ENCODE measurements at regions not wholly inside any gene's neighbourhood (a gene's known extent, or its start where the extent isn't known, plus 50 kb on each side); places are given as distances from the start of the nearest gene placed in this dataset.

DNA sequence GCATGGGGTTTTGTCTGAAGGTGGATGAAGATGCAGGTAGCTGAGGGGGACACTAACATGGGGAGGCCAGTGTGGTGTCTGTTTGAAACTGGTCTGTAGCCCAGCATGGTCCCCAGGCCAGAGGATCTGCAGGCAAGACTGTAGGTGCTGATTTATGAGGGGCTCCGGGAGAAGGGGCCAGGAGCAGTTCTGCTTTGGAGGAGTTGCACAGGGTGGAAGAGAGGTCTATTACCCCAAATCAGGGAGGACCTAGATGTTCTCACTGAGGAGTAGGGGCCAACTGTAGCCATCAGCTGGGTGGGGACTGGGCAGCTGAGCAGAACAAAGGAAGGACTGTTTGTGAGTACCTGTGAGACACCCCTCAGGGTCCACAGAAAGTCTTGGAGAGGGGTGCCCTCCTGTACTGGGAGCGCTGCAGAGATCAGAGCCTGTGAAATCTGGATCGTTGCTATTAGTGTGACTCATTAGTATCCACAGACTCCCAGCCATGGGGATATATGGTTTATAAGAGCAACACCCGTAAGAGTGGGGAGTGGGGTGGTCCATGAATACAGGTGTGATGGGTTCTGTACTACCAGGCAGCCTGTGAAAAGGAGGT is 64.3 kb upstream of the IRF2BP2 start:
- Histone ChIP-seq H3K4me1 (ENCODE audit: control insufficient read depth, insufficient read depth, low read length) (no peaks in the 10 kb centered on the region), H3K27ac (ENCODE audit: low read length) (no peak overlapping the region), H3K27me3 (ENCODE audit: control insufficient read depth, insufficient read depth) (no peaks in the 10 kb centered on the region), H3K4me3 (ENCODE audit: low read length) (no peak overlapping the region), H3K9me3 (ENCODE audit: control insufficient read depth, low read length) (no peaks in the 10 kb centered on the region)
- DNase-seq, result no peak
- 91% methylated on average over 4 of the region's 4 CpGs for WGBS
- no peak for ATAC-seq
- intact Hi-C loops (cut with DNase I), result no loop called here

DNA sequence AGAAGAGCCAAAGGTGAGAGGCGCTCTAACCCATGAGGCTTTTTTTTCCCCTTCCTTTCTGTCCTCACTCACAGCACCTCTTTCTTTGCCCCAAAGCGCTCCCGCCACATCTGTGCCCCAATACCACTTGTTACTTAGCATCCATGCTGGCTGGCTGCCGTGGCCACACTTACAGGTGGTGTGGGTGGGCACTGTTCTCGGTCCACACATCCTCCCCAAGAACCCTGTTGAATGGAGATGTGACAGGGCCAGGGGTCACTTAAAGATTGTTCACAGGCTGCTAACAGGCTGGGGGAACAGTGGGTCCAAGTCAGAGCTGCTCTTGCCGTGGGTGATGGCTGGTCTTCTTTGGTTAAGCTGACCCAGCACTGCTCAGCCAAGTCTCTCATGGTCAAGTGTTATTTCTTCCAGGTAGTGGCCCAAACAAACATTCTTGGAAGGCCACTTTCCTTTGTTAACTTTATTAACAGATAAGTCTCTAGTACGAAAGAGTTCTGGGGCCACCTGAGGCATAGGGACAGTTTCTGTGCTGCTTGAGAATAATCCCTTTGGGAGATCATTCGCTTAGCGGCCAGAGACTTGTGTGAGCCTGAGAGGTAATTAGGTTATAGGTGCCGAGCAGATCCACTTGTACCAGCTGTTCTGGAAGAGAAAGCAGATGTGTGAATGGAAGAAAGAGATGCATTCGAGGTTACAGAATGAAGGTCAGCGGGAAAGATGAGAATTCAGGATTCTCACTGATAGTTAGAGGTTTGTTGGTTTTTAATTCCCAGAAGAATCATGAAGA is 62.6 kb upstream of the IRF2BP2 start:
- H3K4me3 ChIP-seq (ENCODE audit: low read length), result no peak overlapping the region
- intact Hi-C loops (cut with DNase I), result no loop called here
- ATAC-seq (no peak), DNase-seq (no peak)
- H3K4me1 ChIP-seq (ENCODE audit: control insufficient read depth, insufficient read depth, low read length), result no peaks in the 10 kb centered on the region
- whole genome bisulfite sequencing, result 88% methylated on average over 12 of the region's 12 CpGs
- H3K27ac ChIP-seq (ENCODE audit: low read length), result no peak overlapping the region
- H3K9me3 ChIP-seq (ENCODE audit: control insufficient read depth, low read length), result no peaks in the 10 kb centered on the region
- H3K27me3 ChIP-seq (ENCODE audit: control insufficient read depth, insufficient read depth), result no peaks in the 10 kb centered on the region

GRCh38 chr1:234670967-234671626 is 61.1 kb upstream of the IRF2BP2 start:
- Histone ChIP-seq H3K4me3 (ENCODE audit: low read length) (no peak overlapping the region), H3K4me1 (ENCODE audit: control insufficient read depth, insufficient read depth, low read length) (no peaks in the 10 kb centered on the region), H3K27me3 (ENCODE audit: control insufficient read depth, insufficient read depth) (no peaks in the 10 kb centered on the region), H3K9me3 (ENCODE audit: control insufficient read depth, low read length) (no peaks in the 10 kb centered on the region), H3K27ac (ENCODE audit: low read length) (no peak overlapping the region)
- DNase-seq (no peak), ATAC-seq (peak in 1 of 2 donors; percentile 12)
- intact Hi-C loops (cut with DNase I), result no loop called here
- WGBS, result 66% methylated on average over 10 of the region's 10 CpGs

DNA sequence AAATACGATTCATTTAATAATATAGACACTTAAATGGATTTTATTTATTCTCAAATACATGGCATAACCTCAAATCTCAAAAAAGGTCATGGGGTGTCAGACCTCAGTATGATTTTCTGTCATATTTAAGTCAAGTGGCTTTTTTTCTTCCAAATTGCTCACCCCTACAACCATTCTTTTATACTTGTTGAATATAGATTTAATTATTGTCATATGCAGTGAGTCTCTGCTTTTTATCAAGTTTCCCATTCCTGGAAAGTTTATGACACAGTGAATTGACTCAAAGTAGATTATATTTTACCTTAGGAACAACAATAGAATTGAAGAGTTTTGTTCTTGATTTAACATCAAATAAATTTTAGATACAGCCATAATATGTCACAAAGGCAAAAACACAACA is 59.5 kb upstream of the IRF2BP2 start:
- 98% methylated on average over 1 of the region's 1 CpG for WGBS
- Histone ChIP-seq H3K27me3 (ENCODE audit: control insufficient read depth, insufficient read depth) (no peaks in the 10 kb centered on the region), H3K9me3 (ENCODE audit: control insufficient read depth, low read length) (no peaks in the 10 kb centered on the region), H3K27ac (ENCODE audit: low read length) (no peak overlapping the region), H3K4me1 (ENCODE audit: control insufficient read depth, insufficient read depth, low read length) (no peaks in the 10 kb centered on the region), H3K4me3 (ENCODE audit: low read length) (no peak overlapping the region)
- no peak for DNase-seq
- intact Hi-C loops (cut with DNase I), result no loop called here
- no peak for ATAC-seq

DNA sequence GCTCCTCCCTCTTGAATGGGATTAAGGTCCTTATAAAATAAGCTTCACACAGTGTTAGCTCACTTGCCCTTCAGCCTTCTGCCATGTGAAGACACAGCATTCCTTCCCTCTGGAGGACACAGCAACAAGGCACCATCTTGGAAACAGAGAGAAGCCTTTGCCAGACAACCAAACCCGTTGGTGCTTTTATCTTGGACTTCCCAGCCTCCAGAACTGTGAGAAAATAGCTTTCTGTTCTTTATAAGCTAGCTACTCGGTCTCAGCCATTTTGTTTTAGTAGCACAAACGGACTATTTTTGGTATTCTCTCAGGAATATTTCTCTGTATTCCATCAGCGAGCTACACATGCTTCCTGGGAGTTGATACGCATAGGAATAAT is 58.6 kb upstream of the IRF2BP2 start:
- H3K4me3 ChIP-seq (ENCODE audit: low read length), result no peak overlapping the region
- DNase-seq, result no peak
- H3K27ac ChIP-seq (ENCODE audit: low read length), result no peak overlapping the region
- WGBS, result 86% methylated on average over 5 of the region's 5 CpGs
- no peak for ATAC-seq
- intact Hi-C loops (cut with DNase I), result no loop called here
- no peaks in the 10 kb centered on the region for H3K4me1 ChIP-seq (ENCODE audit: control insufficient read depth, insufficient read depth, low read length)
- no peaks in the 10 kb centered on the region for H3K27me3 ChIP-seq (ENCODE audit: control insufficient read depth, insufficient read depth)
- no peaks in the 10 kb centered on the region for H3K9me3 ChIP-seq (ENCODE audit: control insufficient read depth, low read length)

- H3K27ac ChIP-seq (ENCODE audit: low read length), result no peak overlapping the region
- H3K4me1 ChIP-seq (ENCODE audit: control insufficient read depth, insufficient read depth, low read length), result no peaks in the 10 kb centered on the region
- no peak overlapping the region for H3K4me3 ChIP-seq (ENCODE audit: low read length)
- no peaks in the 10 kb centered on the region for H3K9me3 ChIP-seq (ENCODE audit: control insufficient read depth, low read length)
- WGBS, result 99% methylated on average over 2 of the region's 2 CpGs
- ATAC-seq, result no peak
- intact Hi-C loops (cut with DNase I), result no loop called here
- H3K27me3 ChIP-seq (ENCODE audit: control insufficient read depth, insufficient read depth), result no peaks in the 10 kb centered on the region
- DNase-seq, result no peak
Observed at GRCh38 chr1:234667600-234668576, 57.9 kb upstream of the IRF2BP2 start.

DNA sequence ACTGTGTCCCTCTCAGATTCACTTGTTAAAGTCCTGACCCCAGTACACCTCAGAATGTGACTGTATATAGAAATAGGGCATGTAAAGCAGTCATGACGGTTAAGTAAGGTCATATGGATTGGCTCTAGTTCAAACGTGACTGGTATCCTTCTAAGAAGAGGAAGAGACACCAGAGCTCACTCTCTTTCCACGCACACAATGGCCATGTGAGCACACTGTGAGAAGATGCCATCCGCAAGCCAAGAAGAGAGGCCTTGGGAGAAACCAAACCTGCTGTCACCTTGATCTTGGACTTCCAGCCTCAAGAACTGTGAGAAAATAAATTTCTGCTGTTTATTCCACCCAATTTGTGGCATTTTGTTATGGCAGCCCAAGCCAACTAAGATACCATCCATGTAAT is 56.8 kb upstream of the IRF2BP2 start:
- Histone ChIP-seq H3K9me3 (ENCODE audit: control insufficient read depth, low read length) (no peaks in the 10 kb centered on the region), H3K27me3 (ENCODE audit: control insufficient read depth, insufficient read depth) (no peaks in the 10 kb centered on the region), H3K4me1 (ENCODE audit: control insufficient read depth, insufficient read depth, low read length) (no peaks in the 10 kb centered on the region), H3K4me3 (ENCODE audit: low read length) (no peak overlapping the region), H3K27ac (ENCODE audit: low read length) (no peak overlapping the region)
- intact Hi-C loops (cut with DNase I), result no loop called here
- ATAC-seq, result no peak
- DNase-seq, result no peak
- WGBS, result 67% methylated on average over 4 of the region's 4 CpGs

DNA sequence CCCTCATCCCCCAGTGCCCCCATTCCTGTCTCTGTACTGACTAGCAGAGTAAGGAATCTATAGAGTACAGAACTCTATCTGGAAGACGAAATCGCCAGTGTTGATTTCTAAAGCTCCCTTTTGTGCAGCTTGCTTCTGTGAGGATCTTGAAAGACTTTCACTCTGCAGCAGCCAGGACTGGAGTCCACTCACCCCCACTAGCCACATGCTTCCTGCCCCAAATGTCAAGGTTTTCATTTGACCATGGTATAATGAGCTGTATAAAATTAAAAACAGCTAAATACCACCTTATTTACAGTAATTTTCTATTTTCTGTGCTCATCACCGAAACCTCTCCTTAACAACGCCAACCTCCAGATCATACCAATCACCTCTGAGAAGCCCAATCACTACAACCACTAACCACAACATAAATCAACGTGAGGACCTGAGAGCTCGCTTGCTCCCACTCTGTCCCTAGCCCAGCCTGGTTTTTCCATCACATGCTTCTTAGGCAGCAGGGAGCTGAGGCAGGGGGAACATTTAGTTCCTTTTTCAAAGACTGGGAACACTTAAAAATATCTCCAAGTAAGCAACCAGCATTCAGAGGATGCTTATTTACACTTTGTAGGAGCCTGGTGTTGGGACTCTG is 56.1 kb upstream of the IRF2BP2 start:
- DNase-seq (no peak), ATAC-seq (no peak)
- H3K27ac ChIP-seq (ENCODE audit: low read length), result no peak overlapping the region
- no peaks in the 10 kb centered on the region for H3K4me1 ChIP-seq (ENCODE audit: control insufficient read depth, insufficient read depth, low read length)
- H3K4me3 ChIP-seq (ENCODE audit: low read length), result no peak overlapping the region
- intact Hi-C loops (cut with DNase I), result no loop called here
- H3K27me3 ChIP-seq (ENCODE audit: control insufficient read depth, insufficient read depth), result no peaks in the 10 kb centered on the region
- H3K9me3 ChIP-seq (ENCODE audit: control insufficient read depth, low read length), result no peaks in the 10 kb centered on the region
- WGBS, result 89% methylated on average over 6 of the region's 6 CpGs

DNA sequence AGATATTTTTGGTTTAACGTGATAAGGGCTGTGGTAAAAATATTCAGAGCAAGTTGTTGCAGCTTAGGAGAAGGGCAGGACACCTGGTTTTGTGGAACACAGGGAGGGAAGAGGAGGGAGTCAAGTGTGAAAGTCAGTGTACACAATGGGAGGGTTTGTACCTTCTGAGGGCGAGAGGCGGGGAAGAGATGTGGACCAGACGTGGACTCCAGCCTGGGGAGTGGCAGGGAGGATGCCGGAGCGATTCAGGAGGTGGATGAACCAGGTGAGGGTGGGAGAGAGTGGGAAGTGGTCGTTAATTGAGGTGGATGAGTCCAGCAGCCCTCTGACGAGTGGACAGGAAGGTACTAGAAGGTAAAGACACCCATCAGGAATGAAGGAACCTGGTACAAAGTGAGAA is 52.2 kb upstream of the IRF2BP2 start:
- Histone ChIP-seq H3K9me3 (ENCODE audit: control insufficient read depth, low read length) (no peaks in the 10 kb centered on the region), H3K4me1 (ENCODE audit: control insufficient read depth, insufficient read depth, low read length) (no peaks in the 10 kb centered on the region), H3K4me3 (ENCODE audit: low read length) (no peak overlapping the region), H3K27me3 (ENCODE audit: control insufficient read depth, insufficient read depth) (no peaks in the 10 kb centered on the region), H3K27ac (ENCODE audit: low read length) (no peak overlapping the region)
- 78% methylated on average over 8 of the region's 8 CpGs for WGBS
- no peak for DNase-seq
- intact Hi-C loops (cut with DNase I), result no loop called here
- ATAC-seq, result no peak

DNA sequence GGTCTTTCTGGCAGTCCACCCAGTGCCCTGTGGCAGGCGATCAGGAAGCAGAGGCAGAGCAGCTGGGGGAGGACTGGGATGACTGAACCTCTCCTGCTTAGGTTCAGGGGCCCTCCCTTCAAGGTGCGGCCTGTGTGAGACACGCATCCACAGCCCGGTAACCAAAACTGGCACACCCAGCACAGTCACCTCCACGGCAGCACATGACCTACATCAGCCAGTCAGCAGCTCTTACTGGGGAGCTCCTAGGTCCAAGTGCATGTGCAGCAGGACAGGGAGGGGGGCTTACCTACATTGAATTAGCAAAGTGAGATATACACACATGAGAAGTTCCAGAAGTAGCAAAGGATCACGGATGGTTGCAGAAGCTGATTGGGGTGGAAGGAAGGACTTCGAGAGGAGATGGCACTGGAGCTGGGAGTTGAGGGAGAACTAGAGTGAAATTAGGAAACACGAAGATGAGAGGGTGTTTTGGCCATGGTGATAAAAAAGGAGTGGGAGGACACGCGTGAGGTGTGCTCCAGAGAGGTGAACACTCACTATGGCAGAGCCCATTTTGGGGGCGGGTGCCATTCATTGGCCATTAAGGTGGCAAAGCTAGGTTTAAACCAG is 51.4 kb upstream of the IRF2BP2 start:
- Histone ChIP-seq H3K4me3 (ENCODE audit: low read length) (no peak overlapping the region), H3K27me3 (ENCODE audit: control insufficient read depth, insufficient read depth) (no peaks in the 10 kb centered on the region), H3K27ac (ENCODE audit: low read length) (no peak overlapping the region), H3K9me3 (ENCODE audit: control insufficient read depth, low read length) (no peaks in the 10 kb centered on the region), H3K4me1 (ENCODE audit: control insufficient read depth, insufficient read depth, low read length) (no peaks in the 10 kb centered on the region)
- ATAC-seq (no peak), DNase-seq (no peak)
- WGBS, result 95% methylated on average over 11 of the region's 11 CpGs
- intact Hi-C loops (cut with DNase I), result no loop called here

Data from right cardiac atrium (tissue), 5 donors.